Neural progenitor cell (in vitro differentiated cells): ENCODE measurements at regions not wholly inside any gene's neighbourhood (a gene's known extent, or its start where the extent isn't known, plus 50 kb on each side); places are given as distances from the start of the nearest gene placed in this dataset.

Experiments used
- DNase-seq: peaks from one replicate; pipeline ENCODE4 v3.0.0-alpha.2; 2016; ENCODE audit warnings: low spot score
- H2AFZ ChIP-seq: fragments of 200-600 bp; sonication (generic); replicated peaks from 2 replicates; pipeline ENCODE4 v1.6.1; 2016; ENCODE audit warnings: antibody characterized with exemption
- H3F3A ChIP-seq: fragments of 200-600 bp; sonication (generic); 2 replicates; pipeline ENCODE4 v1.6.1; 2016; ENCODE audit warnings: antibody characterized with exemption, low read depth
- H3K27ac ChIP-seq: fragments of 200-600 bp; sonication (generic); 2 replicates; pipeline ENCODE4 v1.5.1; 2016; ENCODE audit warnings: mild to moderate bottlenecking
- H3K27me3 ChIP-seq: fragments of 200-600 bp; sonication (generic); 2 replicates; pipeline ENCODE4 v1.6.1; 2016; ENCODE audit warnings: mild to moderate bottlenecking, moderate library complexity
- H3K36me3 ChIP-seq: fragments of 200-600 bp; sonication (generic); 2 replicates; pipeline ENCODE4 v1.5.1; 2016
- H3K4me1 ChIP-seq: fragments of 200-600 bp; sonication (generic); 2 replicates; pipeline ENCODE4 v1.6.1; 2016; ENCODE audit warnings: mixed run types
- H3K4me2 ChIP-seq: fragments of 200-600 bp; sonication (generic); 2 replicates; pipeline ENCODE4 v1.6.1; 2016
- H3K4me3 ChIP-seq: fragments of 200-600 bp; sonication (generic); 2 replicates; pipeline ENCODE4 v1.5.1; 2016
- H3K79me2 ChIP-seq: fragments of 200-600 bp; sonication (generic); 2 replicates; pipeline ENCODE4 v1.6.1; 2016; ENCODE audit warnings: low read depth
- H3K9ac ChIP-seq: fragments of 200-600 bp; sonication (generic); 2 replicates; pipeline ENCODE4 v1.6.1; 2016
- H3K9me3 ChIP-seq: fragments of 200-600 bp; sonication (generic); 2 replicates; pipeline ENCODE4 v1.5.1; 2016; ENCODE audit warnings: low read depth
- H4K20me1 ChIP-seq: fragments of 200-600 bp; sonication (generic); 2 replicates; pipeline ENCODE4 v1.6.1; 2016; ENCODE audit warnings: low read depth
- H3K27ac Mint-ChIP-seq: 3 replicates; pipeline ENCODE4 v1.8.0; 2021; ENCODE audit warnings: mixed read lengths
- H3K27me3 Mint-ChIP-seq: 2 replicates; pipeline ENCODE4 v1.8.0; 2022; ENCODE audit warnings: low read depth, mild to moderate bottlenecking, inconsistent platforms, moderate library complexity, mixed read lengths; ENCODE audit not compliant: insufficient read depth
- H3K36me3 Mint-ChIP-seq: 3 replicates; pipeline ENCODE4 v1.8.0; 2021; ENCODE audit warnings: mixed read lengths
- H3K4me1 Mint-ChIP-seq: 3 replicates; pipeline ENCODE4 v1.8.0; 2021; ENCODE audit warnings: mixed read lengths
- H3K4me3 Mint-ChIP-seq: 3 replicates; pipeline ENCODE4 v1.8.0; 2021; ENCODE audit warnings: mild to moderate bottlenecking, moderate library complexity, mixed read lengths
- H3K9me3 Mint-ChIP-seq: 3 replicates; pipeline ENCODE4 v1.8.0; 2020; ENCODE audit warnings: mixed read lengths
- EZH2 ChIP-seq: fragments of 200-600 bp; sonication (generic); IDR thresholded peaks from 2 replicates; pipeline ENCODE4 v1.6.1; 2017; ENCODE audit warnings: antibody characterized with exemption, mild to moderate bottlenecking, moderate library complexity
- EZH2phosphoT487 ChIP-seq: fragments of 200-600 bp; sonication (generic); IDR thresholded peaks from 2 replicates; pipeline ENCODE4 v1.6.1; 2017; ENCODE audit warnings: antibody characterized with exemption
- TF ChIP-seq, protein P1 (sequence below): fragments of 200-600 bp; sonication (generic); IDR thresholded peaks from 2 replicates; pipeline ENCODE4 v1.5.1; 2017; ENCODE audit warnings: antibody characterized with exemption, mild to moderate bottlenecking

DNA sequence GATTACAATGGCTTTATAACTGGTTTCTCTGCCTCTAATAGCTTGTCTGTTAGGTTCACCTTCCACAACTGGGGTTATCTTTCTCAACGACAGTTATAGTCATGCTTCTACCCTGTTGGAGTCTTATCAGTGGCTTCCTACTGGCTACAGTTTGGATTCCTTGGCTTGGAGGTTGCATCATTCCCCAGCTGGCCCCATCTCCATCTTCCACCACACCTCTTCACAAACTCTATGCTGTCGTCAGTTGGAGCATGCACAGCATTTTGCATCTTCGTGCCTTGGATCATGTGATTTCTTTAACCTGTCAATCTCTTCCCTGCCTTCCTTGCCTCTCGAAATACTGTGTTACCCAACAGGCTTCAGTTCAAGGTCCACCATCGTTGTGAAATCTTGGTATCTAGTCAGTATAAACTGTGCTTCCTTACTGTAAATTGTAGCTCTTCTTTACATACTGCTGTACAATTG is 316.3 kb upstream of the CXCR4 start:
- Histone ChIP-seq H3K36me3 (no peaks in the 10 kb centered on the region), H3K27ac (no peak overlapping the region), H2AFZ (no peak overlapping the region), H3K4me2 (no peak overlapping the region), H3K9ac (no peak overlapping the region), H3F3A (peaks cover 4% of the 10 kb centered on the region), H3K4me1 (peaks cover 17% of the 10 kb centered on the region), H4K20me1 (no peaks in the 10 kb centered on the region), H3K9me3 (no peaks in the 10 kb centered on the region), H3K4me3 (no peak overlapping the region), H3K27me3 (no peaks in the 10 kb centered on the region), H3K79me2 (no peaks in the 10 kb centered on the region)
- Mint-ChIP-seq H3K36me3 (no peaks in the 10 kb centered on the region), H3K4me1 (peaks cover 21% of the 10 kb centered on the region), H3K27me3 (peaks cover 5% of the 10 kb centered on the region), H3K27ac (no peak overlapping the region), H3K4me3 (no peak overlapping the region), H3K9me3 (peaks cover 2% of the 10 kb centered on the region)
- DNase-seq: no peak
- TF ChIP-seq, protein P1, sequence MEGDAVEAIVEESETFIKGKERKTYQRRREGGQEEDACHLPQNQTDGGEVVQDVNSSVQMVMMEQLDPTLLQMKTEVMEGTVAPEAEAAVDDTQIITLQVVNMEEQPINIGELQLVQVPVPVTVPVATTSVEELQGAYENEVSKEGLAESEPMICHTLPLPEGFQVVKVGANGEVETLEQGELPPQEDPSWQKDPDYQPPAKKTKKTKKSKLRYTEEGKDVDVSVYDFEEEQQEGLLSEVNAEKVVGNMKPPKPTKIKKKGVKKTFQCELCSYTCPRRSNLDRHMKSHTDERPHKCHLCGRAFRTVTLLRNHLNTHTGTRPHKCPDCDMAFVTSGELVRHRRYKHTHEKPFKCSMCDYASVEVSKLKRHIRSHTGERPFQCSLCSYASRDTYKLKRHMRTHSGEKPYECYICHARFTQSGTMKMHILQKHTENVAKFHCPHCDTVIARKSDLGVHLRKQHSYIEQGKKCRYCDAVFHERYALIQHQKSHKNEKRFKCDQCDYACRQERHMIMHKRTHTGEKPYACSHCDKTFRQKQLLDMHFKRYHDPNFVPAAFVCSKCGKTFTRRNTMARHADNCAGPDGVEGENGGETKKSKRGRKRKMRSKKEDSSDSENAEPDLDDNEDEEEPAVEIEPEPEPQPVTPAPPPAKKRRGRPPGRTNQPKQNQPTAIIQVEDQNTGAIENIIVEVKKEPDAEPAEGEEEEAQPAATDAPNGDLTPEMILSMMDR: no peak
- no peak for TF ChIP-seq EZH2phosphoT487
- no peak for TF ChIP-seq EZH2

DNA sequence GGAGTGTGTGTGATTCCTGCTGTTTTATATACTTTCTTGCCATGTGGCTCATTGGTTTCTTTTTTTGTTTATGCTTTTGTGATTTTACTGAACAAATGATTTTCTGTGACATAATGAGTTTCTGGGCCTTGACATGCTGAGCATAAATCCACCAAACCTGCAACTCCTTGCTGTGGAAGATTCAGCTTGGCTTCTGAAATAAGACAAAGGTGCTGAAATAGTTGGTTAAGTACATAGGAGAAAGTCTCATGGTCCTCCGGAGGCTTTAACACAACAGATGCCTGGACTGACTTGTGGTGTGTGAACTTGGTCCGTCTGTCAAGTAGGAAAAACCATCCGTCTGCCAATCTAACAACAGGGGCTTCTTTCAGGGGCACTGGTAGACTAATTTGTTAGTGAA is 315.3 kb upstream of the CXCR4 start:
- Mint-ChIP-seq H3K4me3 (no peak overlapping the region), H3K9me3 (peaks cover 2% of the 10 kb centered on the region), H3K27me3 (no peaks in the 10 kb centered on the region), H3K27ac (no peak overlapping the region), H3K36me3 (no peaks in the 10 kb centered on the region), H3K4me1 (peaks cover 17% of the 10 kb centered on the region)
- H3K36me3 ChIP-seq: no peaks in the 10 kb centered on the region
- DNase-seq: no peak
- peaks cover 13% of the 10 kb centered on the region for H3K4me1 ChIP-seq
- H4K20me1 ChIP-seq: no peaks in the 10 kb centered on the region
- H2AFZ ChIP-seq: no peak overlapping the region
- TF ChIP-seq EZH2: no peak
- TF ChIP-seq, protein P1: no peak
- no peak for TF ChIP-seq EZH2phosphoT487
- no peak overlapping the region for H3K4me2 ChIP-seq
- no peak overlapping the region for H3K9ac ChIP-seq
- no peaks in the 10 kb centered on the region for H3K9me3 ChIP-seq
- H3K27me3 ChIP-seq: no peaks in the 10 kb centered on the region
- H3K79me2 ChIP-seq: no peaks in the 10 kb centered on the region
- no peak overlapping the region for H3K4me3 ChIP-seq
- H3F3A ChIP-seq: peaks cover 4% of the 10 kb centered on the region
- no peak overlapping the region for H3K27ac ChIP-seq

- Histone ChIP-seq H3K27ac (no peak overlapping the region), H4K20me1 (no peaks in the 10 kb centered on the region), H3K79me2 (no peaks in the 10 kb centered on the region), H3K4me2 (peak overlapping the region; percentile 83), H3K9me3 (no peaks in the 10 kb centered on the region), H3F3A (no peaks in the 10 kb centered on the region), H3K4me3 (no peak overlapping the region), H3K27me3 (peaks cover 46% of the 10 kb centered on the region), H3K4me1 (no peaks in the 10 kb centered on the region), H3K36me3 (no peaks in the 10 kb centered on the region), H2AFZ (no peak overlapping the region), H3K9ac (no peak overlapping the region)
- DNase-seq: no peak
- Mint-ChIP-seq H3K27me3 (peaks cover 24% of the 10 kb centered on the region), H3K27ac (no peak overlapping the region), H3K9me3 (no peaks in the 10 kb centered on the region), H3K4me1 (peaks cover 5% of the 10 kb centered on the region), H3K36me3 (no peaks in the 10 kb centered on the region), H3K4me3 (peak overlapping the region; percentile 83)
- TF ChIP-seq EZH2 (no peak), EZH2phosphoT487 (no peak)
- TF ChIP-seq, protein P1: no peak
Measured at GRCh38 chr2:136424112-136424511, 306.2 kb upstream of the CXCR4 start.
